ENCODE measurements at regions not wholly inside any gene's neighbourhood (a gene's known extent, or its start where the extent isn't known, plus 50 kb on each side); places are given as distances from the start of the nearest gene placed in this dataset.
"Not testable (repeated sequence)": the region's sequence is repeated elsewhere in the genome, so short reads cannot be mapped to it uniquely, and the experiment has no call there.

- in situ Hi-C loops (cut with HindIII; ENCODE audit: low sequenced_read_pairs), result no loop called here
Measured at GRCh38 chr11:105432241-105432995, 177.5 kb upstream of the GRIA4 start.

DNA sequence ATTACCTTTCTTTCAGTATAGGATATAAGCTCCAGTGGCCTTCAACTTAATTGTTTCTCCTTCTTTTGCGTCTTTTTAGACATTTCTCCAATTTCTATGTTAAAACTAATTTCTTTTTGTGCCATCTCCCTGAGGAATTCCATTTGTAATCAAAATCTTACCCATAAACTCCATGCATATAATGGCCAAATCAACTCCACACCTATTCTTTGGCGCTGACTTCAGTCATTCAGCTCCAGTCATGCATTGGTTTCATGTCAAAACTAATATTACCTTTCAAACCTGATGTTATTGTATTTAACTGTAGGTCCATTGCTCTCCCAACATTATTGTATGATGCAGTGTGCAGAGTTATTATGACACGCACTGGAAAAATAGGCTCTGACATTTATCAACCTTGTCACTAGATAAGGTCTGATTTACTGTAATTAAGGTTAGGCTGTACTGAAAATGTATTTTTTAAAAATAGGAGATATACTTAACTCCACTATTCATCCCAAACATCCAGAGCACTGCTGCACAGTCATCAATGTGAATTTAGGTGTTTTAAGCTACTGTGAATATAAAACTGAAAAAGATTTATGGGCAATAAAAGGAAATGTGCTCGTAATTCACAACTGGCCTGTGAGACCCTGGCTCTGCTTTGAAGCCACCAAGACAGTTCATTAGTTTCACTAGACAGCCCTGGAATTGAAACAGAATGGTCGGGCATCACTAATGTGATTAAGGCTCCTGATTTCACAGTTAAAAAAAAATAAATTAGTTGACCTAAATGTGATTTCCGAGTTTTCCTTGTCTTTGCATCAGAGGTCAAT lies 180.6 kb upstream of the GRIA4 start:
- in situ Hi-C loops (cut with HindIII; ENCODE audit: low sequenced_read_pairs), result no loop called here

GRCh38 chr11:105407101-105407500 lies 202.8 kb upstream of the GRIA4 start:
- in situ Hi-C loops (cut with HindIII; ENCODE audit: low sequenced_read_pairs), result loop anchor here (5.0 kb wide), 1 partner anchor 85 kb away; no protein-coding TSS in a partner anchor

GRCh38 chr11:105401269-105401809 lies 208.5 kb upstream of the GRIA4 start:
- in situ Hi-C loops (cut with HindIII; ENCODE audit: low sequenced_read_pairs), result no loop called here

- in situ Hi-C loops (cut with HindIII; ENCODE audit: low sequenced_read_pairs), result no loop called here
Measured at GRCh38 chr11:105399511-105399910, 210.4 kb upstream of the GRIA4 start.

GRCh38 chr11:105398636-105399035 lies 211.2 kb upstream of the GRIA4 start:
- in situ Hi-C loops (cut with HindIII; ENCODE audit: low sequenced_read_pairs), result no loop called here

GRCh38 chr11:105393326-105393725 lies 216.5 kb upstream of the GRIA4 start:
- in situ Hi-C loops (cut with HindIII; ENCODE audit: low sequenced_read_pairs), result no loop called here

GRCh38 chr11:105392556-105392955 lies 217.3 kb upstream of the GRIA4 start:
- in situ Hi-C loops (cut with HindIII; ENCODE audit: low sequenced_read_pairs), result no loop called here

GRCh38 chr11:105389952-105390351 lies 219.9 kb upstream of the GRIA4 start:
- in situ Hi-C loops (cut with HindIII; ENCODE audit: low sequenced_read_pairs), result no loop called here

DNA sequence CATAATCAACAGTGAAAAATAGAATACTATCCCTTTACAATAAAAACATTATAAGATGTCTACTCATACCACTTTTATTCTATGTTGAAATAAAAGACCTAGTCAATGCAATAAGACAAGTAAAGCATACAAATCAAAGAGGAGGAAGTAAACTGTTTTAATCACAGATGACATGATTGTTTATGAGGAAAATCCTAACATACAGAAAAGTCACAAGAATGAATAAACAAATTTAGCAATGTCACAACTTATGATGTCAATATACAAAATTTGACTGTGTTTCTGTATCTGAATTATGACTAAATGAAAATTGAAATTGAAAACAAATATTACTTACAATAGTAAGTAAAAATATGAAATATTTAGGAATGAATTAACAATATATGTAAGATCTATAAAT lies 221.9 kb upstream of the GRIA4 start:
- in situ Hi-C loops (cut with HindIII; ENCODE audit: low sequenced_read_pairs), result no loop called here

DNA sequence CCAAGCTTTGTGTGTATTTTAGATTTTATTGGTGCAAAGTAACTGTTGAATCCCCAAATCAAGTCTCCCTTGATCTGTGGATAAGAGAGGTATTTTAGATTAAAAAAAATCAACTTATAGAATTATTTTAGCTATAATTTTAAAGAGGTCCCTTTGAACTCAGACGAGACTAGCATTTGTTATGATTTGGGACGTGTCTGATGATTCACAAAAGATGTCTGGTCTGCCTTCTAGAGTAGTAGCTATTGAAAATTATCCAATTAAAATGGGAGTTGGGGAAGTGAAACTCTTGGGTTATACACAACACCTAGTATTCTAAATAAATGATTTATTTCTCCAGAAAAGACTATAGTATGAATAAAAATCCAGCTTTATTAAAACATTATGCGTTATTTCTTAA lies 227.9 kb upstream of the GRIA4 start:
- in situ Hi-C loops (cut with HindIII; ENCODE audit: low sequenced_read_pairs), result no loop called here

GRCh38 chr11:105377870-105378269 lies 232.0 kb upstream of the GRIA4 start:
- in situ Hi-C loops (cut with HindIII; ENCODE audit: low sequenced_read_pairs), result no loop called here

GRCh38 chr11:105372206-105372605 lies 232.6 kb upstream of the CARD18 start:
- in situ Hi-C loops (cut with HindIII; ENCODE audit: low sequenced_read_pairs), result no loop called here

GRCh38 chr11:105371311-105371710 lies 231.7 kb upstream of the CARD18 start:
- in situ Hi-C loops (cut with HindIII; ENCODE audit: low sequenced_read_pairs), result no loop called here

- in situ Hi-C loops (cut with HindIII; ENCODE audit: low sequenced_read_pairs), result no loop called here
Measured at GRCh38 chr11:105368711-105369110, 229.1 kb upstream of the CARD18 start.

GRCh38 chr11:105367129-105367528 lies 227.6 kb upstream of the CARD18 start:
- in situ Hi-C loops (cut with HindIII; ENCODE audit: low sequenced_read_pairs), result no loop called here

DNA sequence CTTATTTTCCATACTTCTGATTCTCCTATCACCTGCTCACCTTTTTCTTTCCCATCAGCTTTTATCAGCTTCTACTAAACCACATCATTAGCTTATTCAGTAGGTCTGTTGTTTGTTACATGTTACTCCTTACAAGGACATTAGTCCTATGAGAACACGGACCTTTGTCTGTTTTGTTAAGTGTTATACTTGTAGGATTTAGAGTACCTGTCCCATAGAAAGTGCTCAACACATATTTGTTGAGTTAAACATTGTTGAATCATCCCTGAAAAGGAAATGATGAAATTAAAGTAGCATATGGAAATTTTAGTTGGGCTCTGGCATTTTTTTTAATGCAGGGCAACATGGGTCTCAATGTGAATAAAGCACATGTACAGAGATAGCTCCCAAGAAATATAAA lies 222.1 kb upstream of the CARD18 start:
- in situ Hi-C loops (cut with HindIII; ENCODE audit: low sequenced_read_pairs), result no loop called here

GRCh38 chr11:105357764-105358163 lies 218.2 kb upstream of the CARD18 start:
- in situ Hi-C loops (cut with HindIII; ENCODE audit: low sequenced_read_pairs), result no loop called here

DNA sequence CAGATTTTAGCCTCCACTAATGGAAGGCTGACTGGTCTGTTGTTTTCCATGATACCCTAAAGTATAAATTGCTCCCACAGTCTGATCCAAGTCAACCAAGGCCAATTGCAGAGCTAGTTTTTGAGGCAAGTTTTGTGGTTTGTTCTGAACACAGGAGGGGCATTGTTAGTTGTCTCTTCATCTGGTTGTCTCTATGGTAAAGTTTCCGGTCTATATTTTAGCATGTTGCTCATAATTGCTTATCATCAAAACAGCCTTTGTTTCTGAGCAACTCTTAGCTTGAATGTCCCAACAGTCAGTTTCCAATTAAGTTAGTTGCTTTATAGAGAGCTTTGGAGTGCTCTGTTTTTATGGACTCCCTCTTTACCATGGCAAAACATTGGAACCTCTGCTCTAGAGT lies 217.6 kb upstream of the CARD18 start:
- in situ Hi-C loops (cut with HindIII; ENCODE audit: low sequenced_read_pairs), result no loop called here

DNA sequence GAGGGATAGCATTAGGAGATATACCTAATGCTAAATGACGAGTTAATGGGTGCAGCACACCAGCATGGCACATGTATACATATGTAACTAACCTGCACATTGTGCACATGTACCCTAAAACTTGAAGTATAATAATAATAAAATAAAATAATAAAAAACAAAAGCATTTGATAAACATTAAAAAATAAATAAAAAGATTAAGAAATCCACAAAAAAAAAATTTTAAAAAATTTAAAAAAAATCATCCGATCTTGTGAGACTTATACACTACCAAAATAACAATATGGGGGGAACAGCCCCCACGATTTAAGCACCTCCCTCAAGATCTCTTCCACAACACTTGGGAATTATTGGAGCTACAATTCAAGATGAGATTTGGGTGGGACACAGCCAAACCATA lies 210.3 kb upstream of the CARD18 start:
- in situ Hi-C loops (cut with HindIII; ENCODE audit: low sequenced_read_pairs), result not testable (repeated sequence)

GRCh38 chr11:105344938-105345337 lies 205.4 kb upstream of the CARD18 start:
- in situ Hi-C loops (cut with HindIII; ENCODE audit: low sequenced_read_pairs), result no loop called here
